Endodermal cell (in vitro differentiated cells): ENCODE measurements at regions not wholly inside any gene's neighbourhood (a gene's known extent, or its start where the extent isn't known, plus 50 kb on each side); places are given as distances from the start of the nearest gene placed in this dataset.

Experiments used
- DNase-seq: peaks from one replicate; pipeline ENCODE4 v3.0.0-alpha.2; 2017
- H3K27ac ChIP-seq: 2 replicates; pipeline ENCODE4 v1.5.1; 2013; ENCODE audit warnings: mild to moderate bottlenecking, low read depth, low read length, moderate library complexity
- H3K27me3 ChIP-seq: 2 replicates; pipeline ENCODE4 v1.6.1; 2013; ENCODE audit warnings: mild to moderate bottlenecking, low read length, moderate library complexity; ENCODE audit not compliant: insufficient read depth, control insufficient read depth, poor library complexity, severe bottlenecking
- H3K36me3 ChIP-seq: 2 replicates; pipeline ENCODE4 v1.7.0; 2013; ENCODE audit warnings: mild to moderate bottlenecking, low read length, moderate library complexity; ENCODE audit not compliant: control insufficient read depth, insufficient read depth
- H3K4me1 ChIP-seq: one replicate; pipeline ENCODE4 v1.7.0; 2013; ENCODE audit warnings: low read length; ENCODE audit not compliant: control insufficient read depth, insufficient read depth
- H3K4me3 ChIP-seq: 2 replicates; pipeline ENCODE4 v1.5.1; 2013; ENCODE audit warnings: mild to moderate bottlenecking, low read length, moderate library complexity
- H3K9ac ChIP-seq: 2 replicates; pipeline ENCODE4 v1.6.1; 2013; ENCODE audit warnings: mild to moderate bottlenecking, low read length, moderate library complexity; ENCODE audit not compliant: poor library complexity, severe bottlenecking; ENCODE audit errors: extremely low read depth
- H3K9me3 ChIP-seq: 2 replicates; pipeline ENCODE4 v1.6.1; 2013; ENCODE audit warnings: mild to moderate bottlenecking, low read length, moderate library complexity; ENCODE audit not compliant: control insufficient read depth
- H3K27ac Mint-ChIP-seq: 2 replicates; pipeline ENCODE4 v1.8.0; 2020; ENCODE audit warnings: mixed read lengths
- H3K27me3 Mint-ChIP-seq: 2 replicates; pipeline ENCODE4 v1.8.0; 2021; ENCODE audit warnings: mild to moderate bottlenecking, mixed read lengths; ENCODE audit not compliant: insufficient read depth
- H3K36me3 Mint-ChIP-seq: 2 replicates; pipeline ENCODE4 v1.8.0; 2020; ENCODE audit warnings: low read depth, mixed read lengths
- H3K4me1 Mint-ChIP-seq: 2 replicates; pipeline ENCODE4 v1.8.0; 2020; ENCODE audit warnings: mixed read lengths
- H3K4me3 Mint-ChIP-seq: 2 replicates; pipeline ENCODE4 v1.8.0; 2020; ENCODE audit warnings: mild to moderate bottlenecking, moderate library complexity, mixed read lengths
- H3K9me3 Mint-ChIP-seq: 2 replicates; pipeline ENCODE4 v1.8.0; 2020; ENCODE audit warnings: mild to moderate bottlenecking, mixed read lengths
- CTCF ChIP-seq: fragments of 200-600 bp; sonication (generic); conservative IDR thresholded peaks from 2 replicates; pipeline ENCODE4 v1.5.0; 2021; ENCODE audit warnings: antibody characterized with exemption, mild to moderate bottlenecking
- WGBS, 2 experiments: methylation state at CpG; one replicate each; pipeline versions ENCODE4 v1.1.5 to v1.1.7; 2013; ENCODE audit warnings: missing lambda C conversion rate in 2 of 2, mixed read lengths in 1 of 2; ENCODE audit not compliant: insufficient coverage in 1 of 2, insufficient read length in 1 of 2; 5-methylcytosine and 5-hydroxymethylcytosine counted together

GRCh38 chr4:79253168-79253567 lies 72.7 kb downstream of the NAA11 start:
- Histone ChIP-seq H3K27ac (no peak overlapping the region), H3K36me3 (no peaks in the 10 kb centered on the region), H3K4me1 (no peaks in the 10 kb centered on the region), H3K4me3 (no peak overlapping the region), H3K9me3 (peaks cover 4% of the 10 kb centered on the region), H3K27me3 (no peaks in the 10 kb centered on the region), H3K9ac (no peak overlapping the region)
- no peak for DNase-seq
- Mint-ChIP-seq H3K4me3 (no peak overlapping the region), H3K9me3 (no peaks in the 10 kb centered on the region), H3K36me3 (no peaks in the 10 kb centered on the region), H3K27ac (no peak overlapping the region), H3K4me1 (no peaks in the 10 kb centered on the region), H3K27me3 (no peaks in the 10 kb centered on the region)
- no peak for TF ChIP-seq CTCF

- no peaks in the 10 kb centered on the region for H3K36me3 ChIP-seq
- no peak overlapping the region for H3K9ac ChIP-seq
- H3K9me3 Mint-ChIP-seq, result peaks cover 2% of the 10 kb centered on the region
- no peaks in the 10 kb centered on the region for H3K9me3 ChIP-seq
- no peak overlapping the region for H3K4me3 ChIP-seq
- peaks cover 6% of the 10 kb centered on the region for H3K27me3 ChIP-seq
- no peak for TF ChIP-seq CTCF
- WGBS, 2 experiments, result 87 to 92% methylated on average over 2 to 3 of the region's 4 CpGs
- no peaks in the 10 kb centered on the region for H3K4me1 Mint-ChIP-seq
- peaks cover 1% of the 10 kb centered on the region for H3K36me3 Mint-ChIP-seq
- peaks cover 5% of the 10 kb centered on the region for H3K27me3 Mint-ChIP-seq
- DNase-seq, result no peak
- no peak overlapping the region for H3K27ac ChIP-seq
- no peak overlapping the region for H3K4me3 Mint-ChIP-seq
- no peak overlapping the region for H3K27ac Mint-ChIP-seq
- no peaks in the 10 kb centered on the region for H3K4me1 ChIP-seq
Observed at GRCh38 chr4:79250887-79251286, 75.0 kb downstream of the NAA11 start.

GRCh38 chr4:79249881-79250503 lies 75.9 kb downstream of the NAA11 start:
- H3K27me3 ChIP-seq, result peaks cover 6% of the 10 kb centered on the region
- H3K27me3 Mint-ChIP-seq, result peaks cover 5% of the 10 kb centered on the region
- peaks cover 3% of the 10 kb centered on the region for H3K36me3 Mint-ChIP-seq
- DNase-seq, result no peak
- no peaks in the 10 kb centered on the region for H3K4me1 Mint-ChIP-seq
- H3K36me3 ChIP-seq, result no peaks in the 10 kb centered on the region
- H3K9me3 Mint-ChIP-seq, result peaks cover 8% of the 10 kb centered on the region
- TF ChIP-seq CTCF, result no peak
- no peaks in the 10 kb centered on the region for H3K9me3 ChIP-seq
- no peak overlapping the region for H3K27ac ChIP-seq
- no peak overlapping the region for H3K27ac Mint-ChIP-seq
- 87 to 94% methylated on average over 9 to 12 of the region's 12 CpGs for WGBS, 2 experiments
- H3K4me3 ChIP-seq, result no peak overlapping the region
- H3K9ac ChIP-seq, result no peak overlapping the region
- no peak overlapping the region for H3K4me3 Mint-ChIP-seq
- H3K4me1 ChIP-seq, result no peaks in the 10 kb centered on the region
